ENCODE measurements at regions not wholly inside any gene's neighbourhood (a gene's known extent, or its start where the extent isn't known, plus 50 kb on each side); places are given as distances from the start of the nearest gene placed in this dataset.

- TF ChIP-seq CTCF (IDR thresholded peaks at IDR 0.05; ENCODE audit: poor library complexity) (no peak), EZH2 (IDR thresholded peaks at IDR 0.05; ENCODE audit: borderline replicate concordance) (no peak)
Observed at GRCh38 chr14:65943916-65944410, 531.4 kb downstream of the FUT8 start.

All from hepatocyte (in vitro differentiated cells).